ENCODE measurements at regions not wholly inside any gene's neighbourhood (a gene's known extent, or its start where the extent isn't known, plus 50 kb on each side); places are given as distances from the start of the nearest gene placed in this dataset.

DNA sequence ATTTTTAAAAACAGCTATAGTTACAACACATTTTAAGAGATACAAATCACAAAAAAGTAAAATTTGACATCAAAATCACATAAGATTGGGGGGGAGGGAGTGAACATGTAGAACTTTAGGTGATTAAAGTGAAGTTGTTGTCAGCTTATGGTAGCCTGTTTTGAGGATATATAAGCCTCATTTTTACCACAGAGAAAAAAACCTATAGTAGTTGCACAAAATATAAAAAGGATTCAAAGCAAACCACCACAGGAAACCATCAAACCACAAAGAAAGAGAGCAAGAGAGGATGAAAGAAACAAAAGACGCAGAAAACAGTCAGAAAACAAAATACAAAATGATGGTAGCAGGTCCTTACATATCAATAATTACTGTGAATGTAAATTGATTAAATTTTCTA is 291.9 kb upstream of the DEPDC1 start:
- no peak for TF ChIP-seq POLR2A (IDR thresholded peaks at IDR 0.05)
- TF ChIP-seq, protein P1, sequence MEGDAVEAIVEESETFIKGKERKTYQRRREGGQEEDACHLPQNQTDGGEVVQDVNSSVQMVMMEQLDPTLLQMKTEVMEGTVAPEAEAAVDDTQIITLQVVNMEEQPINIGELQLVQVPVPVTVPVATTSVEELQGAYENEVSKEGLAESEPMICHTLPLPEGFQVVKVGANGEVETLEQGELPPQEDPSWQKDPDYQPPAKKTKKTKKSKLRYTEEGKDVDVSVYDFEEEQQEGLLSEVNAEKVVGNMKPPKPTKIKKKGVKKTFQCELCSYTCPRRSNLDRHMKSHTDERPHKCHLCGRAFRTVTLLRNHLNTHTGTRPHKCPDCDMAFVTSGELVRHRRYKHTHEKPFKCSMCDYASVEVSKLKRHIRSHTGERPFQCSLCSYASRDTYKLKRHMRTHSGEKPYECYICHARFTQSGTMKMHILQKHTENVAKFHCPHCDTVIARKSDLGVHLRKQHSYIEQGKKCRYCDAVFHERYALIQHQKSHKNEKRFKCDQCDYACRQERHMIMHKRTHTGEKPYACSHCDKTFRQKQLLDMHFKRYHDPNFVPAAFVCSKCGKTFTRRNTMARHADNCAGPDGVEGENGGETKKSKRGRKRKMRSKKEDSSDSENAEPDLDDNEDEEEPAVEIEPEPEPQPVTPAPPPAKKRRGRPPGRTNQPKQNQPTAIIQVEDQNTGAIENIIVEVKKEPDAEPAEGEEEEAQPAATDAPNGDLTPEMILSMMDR (IDR thresholded peaks at IDR 0.05): no peak
